HL-60 (cell line): ENCODE measurements at regions not wholly inside any gene's neighbourhood (a gene's known extent, or its start where the extent isn't known, plus 50 kb on each side); places are given as distances from the start of the nearest gene placed in this dataset.
"Not testable (repeated sequence)": the region's sequence is repeated elsewhere in the genome, so short reads cannot be mapped to it uniquely, and the experiment has no call there.

ENCODE experiments used
- TF ChIP-seq, protein P1 (sequence below): IDR thresholded peaks from one replicate; pipeline ENCODE4 v1.5.1; 2011; ENCODE audit warnings: low read length, control low read depth, inconsistent platforms; ENCODE audit not compliant: insufficient read depth
- TF ChIP-seq, protein P2 (sequence below): IDR thresholded peaks from 2 replicates; pipeline ENCODE4 v1.6.1; 2012; ENCODE audit warnings: low read depth; ENCODE audit not compliant: insufficient replicate concordance

DNA sequence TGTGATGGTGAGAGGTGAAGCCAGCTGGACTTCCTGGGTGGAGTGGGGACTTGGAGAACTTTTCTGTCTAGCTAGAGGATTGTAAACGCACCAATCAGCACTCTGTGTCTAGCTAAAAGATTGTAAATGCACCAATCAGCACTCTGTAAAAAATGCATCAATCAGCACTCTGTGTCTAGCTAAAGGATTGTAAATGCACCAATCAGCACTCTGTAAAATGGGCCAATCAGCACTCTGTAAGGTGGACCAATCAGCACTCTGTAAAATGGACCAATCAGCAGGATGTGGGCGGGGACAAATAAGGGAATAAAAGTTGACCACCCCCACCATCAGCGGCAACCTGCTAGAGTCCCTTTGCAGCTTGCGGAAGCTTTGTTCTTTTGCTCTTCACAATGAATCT, 185.9 kb downstream of the RPS24 start:
- TF ChIP-seq, protein P1, sequence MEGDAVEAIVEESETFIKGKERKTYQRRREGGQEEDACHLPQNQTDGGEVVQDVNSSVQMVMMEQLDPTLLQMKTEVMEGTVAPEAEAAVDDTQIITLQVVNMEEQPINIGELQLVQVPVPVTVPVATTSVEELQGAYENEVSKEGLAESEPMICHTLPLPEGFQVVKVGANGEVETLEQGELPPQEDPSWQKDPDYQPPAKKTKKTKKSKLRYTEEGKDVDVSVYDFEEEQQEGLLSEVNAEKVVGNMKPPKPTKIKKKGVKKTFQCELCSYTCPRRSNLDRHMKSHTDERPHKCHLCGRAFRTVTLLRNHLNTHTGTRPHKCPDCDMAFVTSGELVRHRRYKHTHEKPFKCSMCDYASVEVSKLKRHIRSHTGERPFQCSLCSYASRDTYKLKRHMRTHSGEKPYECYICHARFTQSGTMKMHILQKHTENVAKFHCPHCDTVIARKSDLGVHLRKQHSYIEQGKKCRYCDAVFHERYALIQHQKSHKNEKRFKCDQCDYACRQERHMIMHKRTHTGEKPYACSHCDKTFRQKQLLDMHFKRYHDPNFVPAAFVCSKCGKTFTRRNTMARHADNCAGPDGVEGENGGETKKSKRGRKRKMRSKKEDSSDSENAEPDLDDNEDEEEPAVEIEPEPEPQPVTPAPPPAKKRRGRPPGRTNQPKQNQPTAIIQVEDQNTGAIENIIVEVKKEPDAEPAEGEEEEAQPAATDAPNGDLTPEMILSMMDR: not testable (repeated sequence)
- TF ChIP-seq, protein P2, sequence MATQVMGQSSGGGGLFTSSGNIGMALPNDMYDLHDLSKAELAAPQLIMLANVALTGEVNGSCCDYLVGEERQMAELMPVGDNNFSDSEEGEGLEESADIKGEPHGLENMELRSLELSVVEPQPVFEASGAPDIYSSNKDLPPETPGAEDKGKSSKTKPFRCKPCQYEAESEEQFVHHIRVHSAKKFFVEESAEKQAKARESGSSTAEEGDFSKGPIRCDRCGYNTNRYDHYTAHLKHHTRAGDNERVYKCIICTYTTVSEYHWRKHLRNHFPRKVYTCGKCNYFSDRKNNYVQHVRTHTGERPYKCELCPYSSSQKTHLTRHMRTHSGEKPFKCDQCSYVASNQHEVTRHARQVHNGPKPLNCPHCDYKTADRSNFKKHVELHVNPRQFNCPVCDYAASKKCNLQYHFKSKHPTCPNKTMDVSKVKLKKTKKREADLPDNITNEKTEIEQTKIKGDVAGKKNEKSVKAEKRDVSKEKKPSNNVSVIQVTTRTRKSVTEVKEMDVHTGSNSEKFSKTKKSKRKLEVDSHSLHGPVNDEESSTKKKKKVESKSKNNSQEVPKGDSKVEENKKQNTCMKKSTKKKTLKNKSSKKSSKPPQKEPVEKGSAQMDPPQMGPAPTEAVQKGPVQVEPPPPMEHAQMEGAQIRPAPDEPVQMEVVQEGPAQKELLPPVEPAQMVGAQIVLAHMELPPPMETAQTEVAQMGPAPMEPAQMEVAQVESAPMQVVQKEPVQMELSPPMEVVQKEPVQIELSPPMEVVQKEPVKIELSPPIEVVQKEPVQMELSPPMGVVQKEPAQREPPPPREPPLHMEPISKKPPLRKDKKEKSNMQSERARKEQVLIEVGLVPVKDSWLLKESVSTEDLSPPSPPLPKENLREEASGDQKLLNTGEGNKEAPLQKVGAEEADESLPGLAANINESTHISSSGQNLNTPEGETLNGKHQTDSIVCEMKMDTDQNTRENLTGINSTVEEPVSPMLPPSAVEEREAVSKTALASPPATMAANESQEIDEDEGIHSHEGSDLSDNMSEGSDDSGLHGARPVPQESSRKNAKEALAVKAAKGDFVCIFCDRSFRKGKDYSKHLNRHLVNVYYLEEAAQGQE: not testable (repeated sequence)
